Endothelial cell of umbilical vein (primary cell): ENCODE measurements at regions not wholly inside any gene's neighbourhood (a gene's known extent, or its start where the extent isn't known, plus 50 kb on each side); places are given as distances from the start of the nearest gene placed in this dataset.

Experiments
- BruUV-seq: library from RNA; stranded (reverse); fragments of 400-500 nt; replicated peaks from 2 replicates; lab custom pipeline; 2021; lab: Mats Ljungman, UMichigan
- CTCF ChIA-PET: fragments of 300-600, 350-600 bp; sonication (Branson Sonifier 250); formaldehyde crosslinking; loops from one replicate; lab custom pipeline; 2021; ENCODE audit warnings: antibody characterized with exemption, inconsistent platforms; lab: Charles Lee
- POLR2A ChIA-PET: fragments of 300-600, 350-600 bp; sonication (Branson Sonifier 250); formaldehyde crosslinking; loops from one replicate; lab custom pipeline; 2021; ENCODE audit warnings: antibody characterized with exemption, inconsistent platforms; lab: Charles Lee
- DNase-seq: peaks from one replicate; pipeline ENCODE4 v3.0.0-alpha.2; 2011; ENCODE audit warnings: low read depth, low spot score
- FAIRE-seq: peaks from 2 replicates; lab custom pipeline; 2011; peaks lifted over from hg19 to GRCh38; lab: Jason Lieb, UNC
- H2AFZ ChIP-seq: 2 replicates; pipeline ENCODE4 v1.6.0; 2012; ENCODE audit warnings: low read depth, low read length, control low read depth, inconsistent platforms
- H3K27ac ChIP-seq: 2 replicates; pipeline ENCODE4 v1.5.1; 2011; ENCODE audit warnings: low read depth, mild to moderate bottlenecking, control low read depth, low read length, moderate library complexity; ENCODE audit not compliant: insufficient read depth
- H3K27me3 ChIP-seq, 2 experiments: 2 replicates each; pipeline versions ENCODE4 v1.6.0 to v1.6.1; 2011; ENCODE audit warnings: low read length in 2 of 2, mixed read lengths in 1 of 2; ENCODE audit not compliant: control insufficient read depth in 2 of 2, insufficient read depth in 2 of 2
- H3K36me3 ChIP-seq, 2 experiments: 2 replicates in 1 of 2; 3 replicates in 1 of 2; pipeline ENCODE4 v1.5.1; 2011; ENCODE audit warnings: low read length in 2 of 2, mild to moderate bottlenecking in 1 of 2, moderate library complexity in 1 of 2; ENCODE audit not compliant: control insufficient read depth in 2 of 2, insufficient read depth in 2 of 2; ENCODE audit errors: extremely low read depth in 1 of 2
- H3K4me1 ChIP-seq: 3 replicates; pipeline ENCODE4 v1.5.1; 2011; ENCODE audit warnings: mild to moderate bottlenecking, low read length; ENCODE audit not compliant: control insufficient read depth, insufficient read depth; ENCODE audit errors: extremely low read depth
- H3K4me2 ChIP-seq: 2 replicates; pipeline ENCODE4 v1.6.1; 2011; ENCODE audit warnings: low read length, control low read depth, mixed read lengths; ENCODE audit not compliant: insufficient read depth
- H3K4me3 ChIP-seq, 3 experiments: fragments of 200-600 bp in 1 of 3; sonication (generic), shearing (Covaris generic) in 1 of 3; replicated peaks in 1 of 3; 2 replicates each; pipeline ENCODE4 v1.5.1; 2011 to 2016; ENCODE audit warnings: control low read depth in 3 of 3, low read length in 3 of 3, mild to moderate bottlenecking in 2 of 3, inconsistent platforms in 1 of 3, low read depth in 1 of 3, moderate library complexity in 1 of 3; ENCODE audit not compliant: insufficient read depth in 1 of 3
- H3K79me2 ChIP-seq: 2 replicates; pipeline ENCODE4 v1.6.0; 2012; ENCODE audit warnings: low read length, inconsistent platforms; ENCODE audit not compliant: control insufficient read depth, insufficient read depth
- H3K9ac ChIP-seq: replicated peaks from 2 replicates; pipeline ENCODE3; 2011; ENCODE audit warnings: low read length, control low read depth; ENCODE audit not compliant: insufficient read depth; ENCODE audit errors: extremely low read depth
- H3K9me1 ChIP-seq: replicated peaks from 3 replicates; pipeline ENCODE4 v1.6.0; 2011; ENCODE audit warnings: mild to moderate bottlenecking, low read length; ENCODE audit not compliant: control insufficient read depth, insufficient read depth; ENCODE audit errors: extremely low read depth
- H3K9me3 ChIP-seq: replicated peaks from 2 replicates; pipeline ENCODE4 v1.5.1; 2012; ENCODE audit warnings: low read length, inconsistent platforms; ENCODE audit not compliant: control insufficient read depth, insufficient read depth
- H4K20me1 ChIP-seq: replicated peaks from 2 replicates; pipeline ENCODE3; 2011; ENCODE audit warnings: mild to moderate bottlenecking, low read length; ENCODE audit not compliant: control insufficient read depth, insufficient read depth; ENCODE audit errors: extremely low read depth
- CTCF ChIP-seq, 2 donors: IDR thresholded peaks; 1 replicate in 1 of 2; 2 replicates in 1 of 2; pipeline ENCODE4 v1.5.1; 2011; ENCODE audit warnings: low read length in 2 of 2, mild to moderate bottlenecking in 2 of 2, moderate library complexity in 2 of 2, control low read depth in 1 of 2, inconsistent platforms in 1 of 2, low read depth in 1 of 2; ENCODE audit not compliant: insufficient read depth in 1 of 2; ENCODE audit errors: extremely low read depth in 1 of 2
- EZH2 ChIP-seq: IDR thresholded peaks from 2 replicates; pipeline ENCODE4 v1.6.1; 2012; ENCODE audit warnings: borderline replicate concordance, low read depth, mild to moderate bottlenecking, moderate library complexity, low read length, inconsistent platforms; ENCODE audit not compliant: severe bottlenecking
- FOS ChIP-seq: IDR thresholded peaks from 2 replicates; pipeline ENCODE4 v1.6.1; 2011; ENCODE audit warnings: mild to moderate bottlenecking, low read length, moderate library complexity, borderline replicate concordance; ENCODE audit not compliant: insufficient read depth
- GATA2 ChIP-seq: IDR thresholded peaks from 2 replicates; pipeline ENCODE4 v1.7.0; 2011; ENCODE audit warnings: low read depth, mild to moderate bottlenecking, moderate library complexity, mixed read lengths, low read length; ENCODE audit not compliant: insufficient read length, insufficient read depth
- JUN ChIP-seq: IDR thresholded peaks from 2 replicates; pipeline ENCODE4 v1.6.1; 2011; ENCODE audit warnings: borderline replicate concordance, low read depth; ENCODE audit not compliant: insufficient read length, insufficient read depth
- MYC ChIP-seq: IDR thresholded peaks from one replicate; pipeline ENCODE4 v1.6.1; 2011; ENCODE audit warnings: mild to moderate bottlenecking, low read depth, low read length
- POLR2A ChIP-seq: IDR thresholded peaks from 2 replicates; pipeline ENCODE4 v1.6.1; 2012; ENCODE audit warnings: low read depth, mild to moderate bottlenecking, control low read depth, low read length
- POLR2AphosphoS5 ChIP-seq: IDR thresholded peaks from 2 replicates; pipeline ENCODE4 v1.6.1; 2012; ENCODE audit warnings: low read depth, mild to moderate bottlenecking, control low read depth, low read length, moderate library complexity; ENCODE audit not compliant: insufficient read depth
- dilution Hi-C: fragments of 300-500 bp; cut with MboI; formaldehyde crosslinking; loops from one replicate; pipeline ENCODE4 v1.15.0; 2019; ENCODE audit warnings: low sequenced_read_pairs; ENCODE audit not compliant: extremely low pct_ligation_motif_present
- intact Hi-C: fragments of 100-400 bp; cut with micrococcal nuclease; formaldehyde crosslinking; loops from one replicate; pipeline ENCODE4 v1.10.0; 2022

GRCh38 chr17:5698959-5699358 lies 114.7 kb upstream of the NLRP1 start:
- no peaks in the 10 kb centered on the region for H3K9me3 ChIP-seq
- intact Hi-C loops, result no loop called here
- dilution Hi-C loops, result no loop called here
- H3K9ac ChIP-seq, result no peak overlapping the region
- no peaks in the 10 kb centered on the region for H3K4me1 ChIP-seq
- no peaks in the 10 kb centered on the region for H3K79me2 ChIP-seq
- no peaks in the 10 kb centered on the region for H3K9me1 ChIP-seq
- TF ChIP-seq MYC, result no peak
- no peak for TF ChIP-seq EZH2
- no peak for TF ChIP-seq CTCF (IDR thresholded peaks at IDR 0.05; ENCODE audit: extremely low read depth in 1 of 2, insufficient read depth in 1 of 2, low read depth in 1 of 2, low read length in 2 of 2)
- TF ChIP-seq GATA2, result no peak
- TF ChIP-seq POLR2AphosphoS5, result no peak
- TF ChIP-seq POLR2A, result no peak
- TF ChIP-seq FOS, result no peak
- no peak for TF ChIP-seq JUN
- no peak overlapping the region for H3K27ac ChIP-seq
- DNase-seq (no peak), FAIRE-seq (no peak)
- ChIA-PET CTCF (interaction anchor here (0.5 kb wide), 1 partner anchor 389 kb away, joined by 3 read pairs; no protein-coding TSS in a partner anchor), POLR2A (no interaction called here)
- no peak overlapping the region for H3K4me2 ChIP-seq
- no TSS peak for BruUV-seq
- no peaks in the 10 kb centered on the region for H4K20me1 ChIP-seq
- H2AFZ ChIP-seq, result no peak overlapping the region
- H3K27me3 ChIP-seq, result peaks cover 1 to 3% of the 10 kb centered on the region in 2 experiments
- H3K36me3 ChIP-seq, result no peaks in the 10 kb centered on the region
- no peak overlapping the region for H3K4me3 ChIP-seq
